Cardiac septum (tissue), 1 donor: ENCODE measurements at regions not wholly inside any gene's neighbourhood (a gene's known extent, or its start where the extent isn't known, plus 50 kb on each side); places are given as distances from the start of the nearest gene placed in this dataset.
"Not testable (repeated sequence)": the region's sequence is repeated elsewhere in the genome, so short reads cannot be mapped to it uniquely, and the experiment has no call there.

Experiments used
- DNase-seq: peaks from one replicate; pipeline ENCODE4 v3.0.0-alpha.2; 2020; ENCODE audit warnings: low spot score
- intact Hi-C: fragments of 100-400 bp; cut with DNase I; formaldehyde crosslinking; loops from one replicate; pipeline ENCODE4 v1.14.0; 2022
- donor health status: DM: no; HTN: no; CAD: no.

DNA sequence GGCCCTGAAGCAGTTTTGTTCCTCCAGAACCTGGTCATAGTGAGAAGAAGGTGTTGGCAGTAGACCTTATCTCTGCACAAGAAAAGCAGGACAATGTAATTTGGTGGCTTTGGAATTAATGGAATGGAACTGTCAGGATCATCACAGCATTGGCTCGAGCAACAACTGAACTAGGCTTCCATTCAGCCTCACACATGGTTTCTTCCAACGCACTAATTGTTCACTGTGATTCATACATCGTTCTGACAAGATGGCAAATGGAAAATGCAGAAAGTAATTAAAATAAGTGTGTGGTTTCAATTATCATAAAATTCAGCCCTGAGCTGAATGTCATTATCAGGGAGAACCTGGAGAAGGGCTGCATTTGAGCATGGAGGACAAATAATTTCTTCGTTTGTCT lies 80.6 kb downstream of the MFSD1 start:
- intact Hi-C loops = no loop called here
- DNase-seq = no peak

DNA sequence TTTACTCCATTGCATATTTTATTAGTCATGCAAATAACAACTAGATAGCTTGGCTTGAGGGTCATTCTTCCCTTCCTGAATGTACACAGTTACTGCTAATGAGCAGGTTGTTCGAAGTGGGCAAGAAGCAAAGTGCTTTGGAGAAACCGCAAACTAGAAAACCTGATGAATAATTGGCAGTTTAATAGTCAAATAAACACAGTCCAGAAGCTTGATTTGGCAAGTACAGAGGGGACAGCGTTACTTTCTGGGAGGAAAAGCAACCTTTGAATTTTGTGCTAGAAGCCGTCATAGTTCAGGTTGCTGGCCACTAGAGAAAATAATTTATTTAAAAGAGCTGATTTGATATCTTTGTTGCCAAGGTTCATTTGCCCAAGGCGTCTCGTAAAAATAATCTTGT lies 94.9 kb downstream of the MFSD1 start:
- DNase-seq = no peak
- intact Hi-C loops = no loop called here

DNA sequence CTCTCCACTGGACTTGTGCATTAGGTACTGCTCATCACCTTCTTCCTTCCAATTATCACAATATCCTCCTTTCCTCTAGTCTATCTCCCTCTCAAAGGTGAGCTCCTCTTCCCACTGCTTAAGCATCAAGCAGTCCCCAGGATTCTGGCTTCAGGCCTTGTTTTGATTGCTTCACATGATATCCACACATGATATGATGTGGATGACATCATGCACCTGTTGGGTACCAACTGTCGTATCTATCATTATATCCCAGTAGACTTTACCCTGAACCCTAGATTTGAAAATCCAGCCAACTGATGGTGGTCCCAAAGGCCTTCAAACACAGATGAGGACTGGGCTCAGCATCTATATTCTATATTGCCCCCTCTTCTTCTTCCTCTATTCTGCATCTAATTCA lies 104.9 kb downstream of the MFSD1 start:
- DNase-seq = no peak
- intact Hi-C loops = no loop called here

DNA sequence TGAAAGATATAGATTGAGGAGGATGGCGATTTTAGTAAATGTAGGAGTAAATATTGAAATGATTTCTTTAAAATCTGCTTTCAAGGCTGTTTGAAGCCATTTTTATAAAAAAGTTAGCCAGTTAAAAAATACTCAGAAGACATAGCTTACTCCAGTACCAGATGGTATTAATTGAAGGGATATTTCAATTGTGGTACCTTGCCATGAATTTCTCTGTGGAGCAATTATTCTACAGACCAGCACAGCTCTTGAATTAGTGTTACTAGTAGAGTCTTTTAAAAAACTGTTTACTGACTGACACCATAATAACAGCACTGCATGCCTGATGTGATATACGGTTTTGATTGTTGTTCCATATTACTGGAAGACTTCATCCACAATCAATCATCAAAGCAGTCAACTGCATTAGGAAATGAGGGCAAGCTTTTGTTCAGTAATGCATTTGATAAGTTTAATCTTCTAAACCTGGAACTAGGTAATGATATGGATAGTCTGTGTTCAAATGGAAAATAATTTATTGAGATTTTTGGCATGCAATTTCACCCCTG lies 106.4 kb downstream of the MFSD1 start:
- DNase-seq = no peak
- intact Hi-C loops = no loop called here

DNA sequence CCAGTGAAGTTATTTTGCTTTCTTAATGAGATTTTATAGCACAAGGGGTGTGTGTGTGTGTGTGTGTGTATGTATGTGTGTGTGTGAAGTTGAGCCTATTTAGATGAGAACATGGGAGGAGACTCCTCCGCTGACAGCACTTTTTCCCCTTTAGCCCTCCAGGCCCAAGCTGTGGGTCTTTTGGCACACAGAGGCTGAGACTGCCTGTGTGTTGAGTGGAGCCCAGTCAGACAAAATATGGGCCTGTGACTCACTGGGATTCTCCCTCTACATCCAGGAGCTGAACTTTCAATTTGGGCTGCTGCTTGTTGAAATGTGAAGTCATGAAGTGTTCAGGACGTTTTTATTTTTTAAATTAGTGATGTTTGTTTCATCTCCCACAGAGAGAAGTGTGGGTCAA lies 108.0 kb downstream of the MFSD1 start:
- intact Hi-C loops = no loop called here
- no peak for DNase-seq

DNA sequence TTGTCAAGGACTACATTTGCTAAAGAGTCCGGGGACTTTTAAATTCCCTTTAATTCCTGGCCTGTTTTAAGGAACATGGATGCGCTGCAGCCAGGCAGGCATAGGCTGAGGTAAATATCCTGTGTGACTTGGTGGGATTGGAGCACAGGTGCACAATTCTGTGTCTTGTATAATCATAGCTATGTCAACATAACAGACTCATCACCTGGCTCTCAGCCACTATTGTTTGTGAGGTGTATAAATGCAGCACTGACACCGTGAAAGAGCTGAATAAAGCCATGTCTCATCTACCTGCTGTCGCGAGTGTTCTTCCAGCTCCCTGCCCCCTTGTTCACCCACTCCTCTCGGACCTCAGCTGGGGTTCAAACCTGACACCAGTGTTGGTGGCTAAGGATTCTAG lies 109.7 kb downstream of the MFSD1 start:
- no peak for DNase-seq
- intact Hi-C loops = no loop called here

DNA sequence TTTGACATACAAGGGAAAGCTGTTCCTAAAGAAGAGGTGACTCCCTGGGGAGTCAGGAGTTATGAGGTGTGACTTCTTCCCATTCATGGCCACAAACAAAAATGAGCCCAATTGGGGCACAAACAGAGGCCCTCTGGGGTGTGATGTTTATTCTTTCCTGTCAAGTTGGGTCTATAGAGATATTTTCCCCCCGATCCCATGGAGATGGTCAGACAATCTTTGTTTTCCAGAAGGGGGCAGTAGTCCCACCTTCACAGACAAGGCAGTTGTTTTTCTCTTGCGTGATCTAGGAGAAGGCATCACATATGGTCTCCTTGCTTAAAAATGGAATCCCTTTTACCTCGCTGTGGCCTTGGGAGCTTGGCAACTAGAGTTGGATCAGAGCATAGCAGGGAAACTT lies 110.3 kb downstream of the MFSD1 start:
- intact Hi-C loops = no loop called here
- no peak for DNase-seq

DNA sequence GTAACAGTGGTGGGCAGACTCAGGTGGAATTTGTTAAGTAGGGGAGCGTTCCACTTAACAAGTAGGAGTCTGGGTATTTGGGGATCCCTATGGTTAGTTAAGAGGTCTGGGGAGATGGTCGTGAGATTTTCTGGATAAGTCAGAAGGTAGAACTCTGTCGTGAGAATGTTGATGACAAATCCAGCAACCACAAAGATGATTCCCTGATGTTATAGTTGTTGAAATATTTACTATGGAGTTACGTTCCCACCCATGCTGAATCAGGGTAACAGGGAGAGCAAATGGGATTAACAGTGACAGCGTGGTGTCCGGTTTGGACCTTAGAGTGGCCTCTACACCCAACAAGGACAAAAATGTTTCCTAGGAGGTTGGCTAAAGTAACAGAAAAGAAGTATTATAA lies 110.8 kb downstream of the MFSD1 start:
- DNase-seq = no peak
- intact Hi-C loops = no loop called here

DNA sequence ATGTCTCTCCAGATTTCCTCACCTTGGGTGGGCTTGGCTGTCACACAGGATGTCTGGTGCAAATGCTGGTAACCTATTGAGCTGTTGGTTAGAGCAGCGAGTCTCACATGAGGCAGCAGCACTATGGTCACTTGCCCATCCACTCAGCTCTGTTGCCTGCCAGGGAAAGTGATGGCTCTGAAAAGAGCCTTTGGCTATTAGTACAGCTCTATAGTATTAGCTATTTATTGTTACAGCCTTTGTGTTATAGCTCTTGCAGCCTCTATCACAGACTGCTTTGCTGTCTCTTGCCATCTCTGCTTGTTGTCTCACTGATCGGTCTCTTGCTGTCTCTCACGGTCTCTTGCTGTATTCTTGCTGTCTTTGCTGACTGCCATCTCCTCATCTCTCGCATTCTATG lies 114.3 kb downstream of the MFSD1 start:
- intact Hi-C loops = loop anchor here (5.0 kb wide), 1 partner anchor 346 kb away; no protein-coding TSS in a partner anchor
- DNase-seq = no peak

DNA sequence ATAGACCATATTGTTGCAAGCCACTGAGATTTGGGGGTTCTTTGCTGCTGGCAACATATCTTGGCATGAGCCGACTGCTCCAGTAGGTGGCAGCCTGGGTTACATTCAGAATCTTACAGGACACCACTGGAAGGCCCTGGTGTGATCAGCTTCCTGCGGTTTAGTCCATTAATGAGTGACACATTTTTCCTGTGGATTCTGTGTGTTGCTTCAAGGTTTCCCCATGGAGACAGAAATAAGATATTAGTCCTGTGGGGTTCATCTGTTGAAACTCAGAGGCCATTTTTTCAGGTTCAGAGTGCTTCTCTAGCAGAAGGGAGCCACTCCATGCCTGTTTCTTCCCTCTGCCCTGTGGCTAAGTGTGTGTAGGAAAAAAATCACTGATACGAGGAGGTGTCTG lies 116.2 kb downstream of the MFSD1 start:
- intact Hi-C loops = loop anchor here (5.0 kb wide), 1 partner anchor 344 kb away; no protein-coding TSS in a partner anchor
- DNase-seq = no peak

DNA sequence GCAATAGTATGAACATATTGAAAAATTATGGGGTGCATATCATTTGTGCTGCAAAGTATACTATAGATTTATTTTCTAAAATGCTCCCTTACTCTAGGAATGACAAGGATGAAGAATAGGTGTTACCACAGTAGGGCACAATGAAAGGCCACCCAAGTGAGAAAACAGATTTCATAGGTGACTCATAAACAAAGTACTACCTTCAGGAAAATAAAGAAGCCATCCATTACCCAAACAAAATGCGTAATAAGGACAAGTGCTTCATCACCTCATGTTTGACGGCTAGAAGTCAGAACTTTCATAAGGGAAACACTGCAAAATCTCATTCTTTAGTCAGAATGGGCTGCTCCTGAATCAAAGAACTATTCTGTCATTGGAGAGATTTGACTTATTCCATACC lies 116.6 kb downstream of the MFSD1 start:
- intact Hi-C loops = loop anchor here (5.0 kb wide), 1 partner anchor 344 kb away; no protein-coding TSS in a partner anchor
- DNase-seq = no peak

DNA sequence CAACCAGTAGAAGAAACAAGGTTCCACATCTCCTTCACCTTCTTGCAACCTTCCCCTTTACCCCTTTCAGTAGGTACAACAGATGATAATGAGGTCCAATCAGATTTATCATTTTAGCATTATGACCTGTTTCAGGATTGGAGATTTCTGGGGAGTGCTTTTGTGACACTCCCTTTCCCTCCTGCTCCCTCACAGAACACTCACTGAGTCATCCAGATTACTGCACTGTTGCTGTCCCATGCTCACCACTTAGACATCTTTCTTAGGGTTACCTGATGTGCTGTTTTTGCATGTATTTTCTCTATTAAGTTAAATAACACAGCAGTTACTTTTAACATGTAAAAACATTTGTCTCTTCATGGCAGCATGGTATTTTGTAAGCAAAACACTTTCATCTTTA lies 118.5 kb downstream of the MFSD1 start:
- intact Hi-C loops = no loop called here

DNA sequence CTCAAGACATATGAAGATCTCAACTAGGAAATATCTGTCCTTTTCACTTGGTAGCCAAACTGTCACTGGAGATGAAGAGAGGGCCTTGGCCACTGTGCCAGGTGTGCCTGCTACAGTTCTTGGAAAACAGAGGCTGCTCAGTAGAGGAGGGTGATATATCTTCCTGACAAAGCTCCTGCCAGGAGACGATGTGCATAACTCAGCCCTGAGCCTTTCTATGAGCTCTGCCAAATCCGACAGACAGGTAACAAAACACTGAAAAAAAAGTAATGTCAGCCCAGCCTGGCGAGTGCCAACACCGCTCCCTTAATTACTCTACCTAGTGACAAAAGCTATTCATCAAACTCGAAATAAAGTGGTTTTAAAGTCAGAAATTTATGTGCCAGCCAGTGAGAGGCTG lies 123.2 kb downstream of the MFSD1 start:
- intact Hi-C loops = no loop called here
- no peak for DNase-seq

More for the DNA sequence above, 118.5 kb downstream of the MFSD1 start:
- DNase-seq = no peak

DNA sequence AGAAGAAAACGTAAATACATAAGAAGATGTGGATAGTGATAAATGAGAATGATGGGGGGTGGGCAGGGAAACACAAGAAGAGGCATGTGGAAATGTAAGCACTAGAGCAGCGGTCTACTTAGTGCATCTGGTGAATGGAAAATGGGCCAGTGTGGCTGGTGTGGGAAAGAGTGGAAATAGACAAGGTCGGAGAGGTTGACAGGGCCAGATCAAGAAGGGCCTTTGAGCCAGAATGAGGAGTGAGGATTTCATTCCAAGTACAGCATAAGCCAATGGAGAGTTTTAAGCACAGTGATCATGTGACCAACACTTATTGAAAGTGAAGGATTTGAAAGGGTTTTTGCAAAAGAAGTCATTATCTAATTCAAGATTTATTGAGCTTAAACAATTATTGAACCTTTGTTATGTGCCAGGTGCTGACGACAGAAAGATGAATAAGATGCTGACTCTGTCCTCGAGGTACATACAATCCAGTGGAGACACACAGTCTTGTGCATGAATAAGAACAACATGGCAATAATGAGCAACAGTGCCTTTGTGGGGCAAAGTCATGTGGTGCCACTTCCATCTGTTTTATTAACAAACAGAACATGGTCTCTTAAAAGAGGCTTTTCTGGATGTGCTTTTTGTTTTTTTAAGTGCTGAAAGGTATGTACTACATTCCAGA lies 124.1 kb downstream of the MFSD1 start:
- DNase-seq = no peak
- intact Hi-C loops = no loop called here

DNA sequence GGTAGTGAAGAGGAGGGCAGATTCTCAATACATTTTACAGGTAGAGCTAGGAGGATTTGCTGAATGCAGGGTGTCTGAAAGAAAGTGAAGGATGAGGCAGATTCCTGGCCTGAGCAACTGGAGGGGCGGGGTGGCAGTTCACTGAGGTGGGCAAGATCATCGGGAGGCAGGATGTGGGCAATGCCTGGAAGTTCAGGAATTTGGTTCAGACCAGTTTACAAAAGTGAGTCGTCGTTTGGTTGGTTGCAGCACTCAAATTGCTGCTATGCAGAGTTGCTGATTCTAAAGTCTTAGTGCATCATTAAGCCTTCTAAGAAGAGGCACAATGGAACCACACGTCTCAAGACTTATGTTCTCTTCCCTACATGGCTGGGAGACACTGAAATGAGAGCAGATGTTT lies 134.0 kb downstream of the MFSD1 start:
- intact Hi-C loops = no loop called here
- DNase-seq = no peak

DNA sequence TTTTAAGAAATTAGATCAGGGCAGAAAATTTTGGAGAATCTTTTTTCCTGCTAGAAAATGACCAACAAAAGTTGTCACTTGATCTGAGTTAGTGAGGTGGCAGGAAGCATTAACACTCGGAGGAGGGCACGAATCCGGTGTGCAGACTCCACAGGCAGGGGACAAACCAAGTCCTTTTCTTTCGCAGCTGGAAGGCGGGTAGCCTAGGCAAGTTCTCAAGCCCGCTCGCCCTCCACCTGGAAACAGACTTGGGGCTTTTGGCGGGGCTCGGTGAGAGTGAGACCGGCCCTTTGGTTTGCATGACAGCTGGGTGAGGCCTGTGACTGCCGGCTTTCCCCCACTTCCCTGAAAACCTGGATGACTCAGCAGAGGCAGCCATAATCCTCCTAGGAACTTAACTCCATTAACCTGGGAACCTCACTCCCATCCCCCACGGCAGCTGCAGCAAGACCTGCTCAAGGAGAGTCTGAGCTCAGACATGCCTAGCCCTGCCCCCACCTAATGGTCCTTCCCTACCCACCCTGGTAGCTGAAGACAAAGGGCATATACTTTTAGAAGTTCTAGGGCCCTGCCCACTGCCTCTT lies 134.8 kb downstream of the MFSD1 start:
- DNase-seq = no peak
- intact Hi-C loops = no loop called here

DNA sequence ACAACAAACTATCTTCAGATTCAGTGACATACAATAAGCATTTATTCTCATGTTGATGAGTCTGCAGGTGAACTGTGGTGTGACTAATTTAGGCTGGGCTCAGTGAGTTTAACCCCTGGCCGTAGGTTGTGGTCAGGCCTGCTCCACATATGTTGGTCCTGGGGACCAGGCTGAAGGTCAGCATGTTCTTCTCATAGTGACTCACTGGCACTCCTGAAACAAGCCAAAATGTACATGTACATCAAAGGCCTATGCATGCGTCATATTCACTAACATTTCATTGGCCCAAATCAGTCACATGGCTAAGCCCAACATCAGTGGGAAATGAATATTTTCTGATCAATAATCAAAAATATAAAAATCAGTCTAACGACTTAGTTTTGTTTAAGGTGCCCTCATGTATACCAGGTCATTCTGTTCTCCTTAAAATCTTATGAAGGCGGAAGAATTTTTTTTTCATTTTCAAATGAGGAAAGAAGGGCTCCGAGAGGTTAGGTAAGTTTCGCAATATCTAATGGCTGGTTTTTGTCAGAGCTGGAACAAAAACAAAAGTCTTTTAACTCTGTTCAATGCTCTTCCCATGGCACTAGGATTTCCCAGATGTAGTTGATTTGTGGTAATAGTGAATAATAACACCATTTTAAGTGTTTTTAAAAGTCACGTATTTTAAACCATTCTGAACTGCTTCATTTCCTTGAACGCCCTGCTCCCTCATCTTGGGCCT lies 148.5 kb downstream of the MFSD1 start:
- intact Hi-C loops = no loop called here
- no peak for DNase-seq

DNA sequence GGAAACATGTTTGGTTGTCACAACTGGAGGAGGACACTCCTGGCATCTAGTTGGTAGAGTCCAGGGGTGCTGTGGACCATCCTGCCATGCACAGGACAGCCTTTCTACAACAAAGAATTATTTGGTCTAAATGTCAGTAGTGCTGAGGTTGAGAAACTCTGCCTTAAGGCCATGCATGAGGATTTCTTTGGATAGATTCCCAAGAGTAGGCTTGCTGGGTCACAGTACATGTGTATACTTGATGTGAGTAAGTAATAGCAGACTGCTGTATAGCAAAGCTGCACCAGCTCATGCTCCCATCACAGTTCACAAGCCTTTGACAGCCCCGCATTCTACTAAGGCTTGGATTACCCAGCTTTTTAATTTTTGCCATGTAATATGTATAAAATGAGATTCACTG lies 151.3 kb downstream of the MFSD1 start:
- DNase-seq = no peak
- intact Hi-C loops = no loop called here

DNA sequence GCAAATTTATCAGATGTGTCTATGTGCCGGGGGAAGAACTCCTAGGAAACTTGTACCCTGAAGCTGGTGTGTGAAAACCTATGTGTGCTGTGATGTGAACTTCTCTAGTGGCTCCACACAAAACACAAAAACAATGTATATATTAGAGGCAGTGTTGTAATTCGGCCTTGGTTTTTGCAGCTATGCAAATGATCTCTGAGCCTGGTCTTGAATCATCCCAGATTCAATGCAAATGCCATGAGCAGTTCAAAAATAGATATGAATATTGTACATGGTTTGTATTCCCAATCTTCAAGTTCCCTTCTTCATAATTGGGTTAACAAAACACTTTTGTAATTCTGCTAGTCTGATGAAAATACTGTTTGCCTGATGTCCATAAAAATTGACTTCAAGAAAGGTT lies 152.6 kb downstream of the MFSD1 start:
- no peak for DNase-seq
- intact Hi-C loops = no loop called here

DNA sequence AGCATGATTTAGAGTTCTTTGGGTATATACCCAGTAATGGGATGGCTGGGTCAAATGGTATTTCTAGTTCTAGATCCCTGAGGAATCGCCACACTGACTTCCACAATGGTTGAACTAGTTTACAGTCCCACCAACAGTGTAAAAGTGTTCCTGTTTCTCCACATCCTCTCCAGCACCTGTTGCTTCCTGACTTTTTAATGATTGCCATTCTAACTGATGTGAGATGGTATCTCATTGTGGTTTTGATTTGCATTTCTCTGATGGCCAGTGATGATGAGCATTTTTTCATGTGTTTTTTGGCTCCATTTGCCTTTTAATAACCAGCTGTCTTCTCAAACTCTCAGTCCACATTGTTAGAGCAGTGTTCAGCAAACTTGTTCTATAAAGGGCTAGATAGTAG lies 155.9 kb downstream of the MFSD1 start:
- DNase-seq, intact Hi-C loops: not testable (repeated sequence)

DNA sequence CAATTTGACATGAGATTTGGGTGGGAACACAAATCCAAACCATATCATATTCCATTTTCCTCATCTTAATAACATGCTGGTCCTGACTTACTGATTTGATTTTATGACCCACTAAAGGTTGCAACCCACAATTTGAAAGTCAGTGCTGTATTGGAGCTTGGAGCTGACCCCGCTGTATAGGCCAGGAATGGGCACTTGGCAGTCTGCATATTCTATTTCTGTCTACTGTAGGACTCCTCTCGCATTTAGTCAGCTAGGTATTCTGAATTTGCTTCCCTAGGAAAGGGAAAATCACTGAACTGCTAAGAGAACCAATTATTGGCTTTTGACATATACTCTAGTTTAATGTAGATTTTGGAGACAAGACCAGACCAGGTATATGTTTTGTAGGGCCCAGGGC lies 157.0 kb downstream of the MFSD1 start:
- DNase-seq = no peak
- intact Hi-C loops = no loop called here
